WTC11 (cell line): ENCODE measurements at regions not wholly inside any gene's neighbourhood (a gene's known extent, or its start where the extent isn't known, plus 50 kb on each side); places are given as distances from the start of the nearest gene placed in this dataset.

Source experiments
- ATAC-seq: fragments of 200-7000 bp; cut with Tn5 transposase; 2 replicates; pipeline ENCODE4 v1.10.0; 2021; ENCODE audit warnings: mild to moderate bottlenecking, moderate library complexity
- CTCF ChIA-PET: fragments of 300-600 bp; sonication (Branson Sonifier 250); formaldehyde crosslinking; loops from one replicate; lab custom pipeline; 2021; ENCODE audit warnings: antibody characterized with exemption; lab: Charles Lee
- POLR2A ChIA-PET: fragments of 350-600 bp; sonication (Branson Sonifier 250); formaldehyde crosslinking; loops from one replicate; lab custom pipeline; 2021; ENCODE audit warnings: antibody characterized with exemption; lab: Charles Lee
- DNase-seq: peaks from one replicate; pipeline ENCODE4 v3.0.0; 2021; ENCODE audit warnings: low spot score
- H3K27ac Mint-ChIP-seq: 2 replicates; pipeline ENCODE4 v1.8.0; 2021; ENCODE audit warnings: mixed read lengths
- H3K27me3 Mint-ChIP-seq: 2 replicates; pipeline ENCODE4 v1.8.0; 2021; ENCODE audit warnings: low read depth, mild to moderate bottlenecking, moderate library complexity, mixed read lengths
- H3K36me3 Mint-ChIP-seq: 2 replicates; pipeline ENCODE4 v1.8.0; 2021; ENCODE audit warnings: mixed read lengths
- H3K4me1 Mint-ChIP-seq: 2 replicates; pipeline ENCODE4 v1.8.0; 2022; ENCODE audit warnings: mixed read lengths
- H3K4me3 Mint-ChIP-seq: 2 replicates; pipeline ENCODE4 v1.8.0; 2021; ENCODE audit warnings: mild to moderate bottlenecking, moderate library complexity, mixed read lengths
- H3K9me3 Mint-ChIP-seq: 2 replicates; pipeline ENCODE4 v1.8.0; 2021; ENCODE audit warnings: mixed read lengths
- ATF1 ChIP-seq: sonication (generic); formaldehyde crosslinking; IDR thresholded peaks from 2 replicates; pipeline ENCODE4 v1.8.1; 2023; ENCODE audit warnings: mild to moderate bottlenecking, moderate library complexity, missing genetic modification reagents
- ATF3 ChIP-seq: sonication (generic); formaldehyde crosslinking; conservative IDR thresholded peaks from 2 replicates; pipeline ENCODE4 v1.8.1; 2022; ENCODE audit warnings: mild to moderate bottlenecking, missing genetic modification reagents
- KAT7 ChIP-seq: sonication (generic); formaldehyde crosslinking; IDR thresholded peaks from 2 replicates; pipeline ENCODE4 v1.8.1; 2023; ENCODE audit warnings: missing genetic modification reagents, mild to moderate bottlenecking, borderline replicate concordance
- NFYB ChIP-seq: sonication (generic); formaldehyde crosslinking; conservative IDR thresholded peaks from 2 replicates; pipeline ENCODE4 v1.8.0; 2022; ENCODE audit warnings: low read depth, missing genetic modification reagents
- USF1 ChIP-seq: sonication (generic); formaldehyde crosslinking; IDR thresholded peaks from 2 replicates; pipeline ENCODE4 v1.8.0; 2022; ENCODE audit warnings: mild to moderate bottlenecking, missing genetic modification reagents
- ZBTB21 ChIP-seq: sonication (generic); formaldehyde crosslinking; IDR thresholded peaks from 2 replicates; pipeline ENCODE4 v1.8.1; 2023; ENCODE audit warnings: mild to moderate bottlenecking, missing genetic modification reagents, borderline replicate concordance
- ZNF121 ChIP-seq: sonication (generic); formaldehyde crosslinking; IDR thresholded peaks from 2 replicates; pipeline ENCODE4 v1.8.0; 2023; ENCODE audit warnings: missing genetic modification reagents
- ZNF138 ChIP-seq: sonication (generic); formaldehyde crosslinking; conservative IDR thresholded peaks from 2 replicates; pipeline ENCODE4 v1.8.1; 2022; ENCODE audit warnings: mild to moderate bottlenecking, moderate library complexity, missing genetic modification reagents
- ZNF396 ChIP-seq: fragments of 250-450 bp; sonication (Bioruptor Pico); IDR thresholded peaks from 2 replicates; pipeline ENCODE4 v1.8.0; 2021; ENCODE audit warnings: mild to moderate bottlenecking, moderate library complexity, borderline replicate concordance
- ZNF512 ChIP-seq: sonication (generic); formaldehyde crosslinking; IDR thresholded peaks from 2 replicates; pipeline ENCODE4 v1.8.1; 2022; ENCODE audit warnings: missing genetic modification reagents, borderline replicate concordance
- TF ChIP-seq, protein P1 (sequence below): sonication (generic); formaldehyde crosslinking; IDR thresholded peaks from 2 replicates; pipeline ENCODE4 v1.8.1; 2023; ENCODE audit warnings: mild to moderate bottlenecking, missing genetic modification reagents
- TF ChIP-seq, protein P2 (sequence below): sonication (generic); formaldehyde crosslinking; IDR thresholded peaks from 2 replicates; pipeline ENCODE4 v1.8.1; 2023; ENCODE audit warnings: mild to moderate bottlenecking, missing genetic modification reagents, moderate library complexity
- TF ChIP-seq, protein P3 (sequence below): fragments of 250-450 bp; sonication (Bioruptor Pico); IDR thresholded peaks from 2 replicates; pipeline ENCODE4 v1.9.0; 2021; ENCODE audit warnings: moderate library complexity, mild to moderate bottlenecking, inconsistent platforms, borderline replicate concordance
- TF ChIP-seq, protein P4 (sequence below): sonication (generic); formaldehyde crosslinking; IDR thresholded peaks from 2 replicates; pipeline ENCODE4 v1.8.0; 2022; ENCODE audit warnings: mild to moderate bottlenecking, missing genetic modification reagents
- TF ChIP-seq, protein P5 (sequence below): sonication (generic); formaldehyde crosslinking; IDR thresholded peaks from 2 replicates; pipeline ENCODE4 v1.8.1; 2023; ENCODE audit warnings: mild to moderate bottlenecking, moderate library complexity, missing genetic modification reagents

DNA sequence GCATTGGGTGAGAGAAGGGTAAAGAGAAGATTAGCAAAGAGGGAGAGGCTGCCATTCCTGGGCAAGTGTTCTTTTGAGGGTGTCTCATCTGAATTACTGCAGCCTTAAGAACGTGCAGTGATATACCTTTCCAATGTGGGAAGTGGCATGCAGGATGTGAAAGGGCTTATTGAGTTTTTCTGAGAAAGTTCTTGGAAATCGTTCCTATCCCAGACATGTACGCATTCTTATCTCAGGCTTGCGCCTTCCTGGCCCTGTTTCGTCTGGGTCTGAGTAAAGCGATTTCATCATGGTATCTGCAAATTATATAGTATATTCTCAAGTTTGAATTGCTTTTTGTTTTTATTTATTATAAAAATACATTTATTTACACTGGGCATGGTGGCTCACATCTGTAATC lies 699.8 kb downstream of the TRAM1L1 start:
- 0 out of 2 replicates have a peak, but pooled peaks cover 5% of the 10 kb centered on the region for H3K4me1 Mint-ChIP-seq
- no peak for ATAC-seq
- H3K27ac Mint-ChIP-seq, result no peak overlapping the region
- CTCF ChIA-PET, result no interaction called here
- POLR2A ChIA-PET, result no interaction called here
- no peaks in the 10 kb centered on the region for H3K27me3 Mint-ChIP-seq
- TF ChIP-seq KAT7 (CRISPR knock-in tag) (no peak), ZNF138 (CRISPR knock-in tag) (no peak), ZBTB21 (no peak)
- TF ChIP-seq, all 79 proteins: peak for 0
- H3K4me3 Mint-ChIP-seq, result no peak overlapping the region
- peaks cover 4% of the 10 kb centered on the region; the same call in 1 of the 2 replicates for H3K9me3 Mint-ChIP-seq
- no peak for DNase-seq
- no peaks in the 10 kb centered on the region for H3K36me3 Mint-ChIP-seq

DNA sequence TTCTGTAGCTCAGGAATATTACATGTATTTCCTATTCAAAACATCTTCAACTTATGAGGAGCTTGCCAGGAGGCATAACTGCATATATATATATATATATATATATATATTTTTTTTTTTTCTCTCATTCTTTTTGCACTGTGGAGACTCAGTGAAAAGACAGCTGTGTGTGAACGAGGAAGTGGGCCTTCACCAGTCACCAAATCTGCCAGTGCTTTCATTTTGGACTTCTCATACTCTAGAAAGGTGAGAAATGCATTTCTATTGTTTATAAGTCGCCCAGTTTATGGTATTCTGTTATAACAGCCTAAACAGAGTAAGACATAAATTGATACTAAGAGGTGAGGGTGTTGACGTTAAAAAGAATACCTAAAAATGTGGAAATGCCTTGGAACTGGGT lies 710.6 kb downstream of the TRAM1L1 start:
- H3K4me3 Mint-ChIP-seq, result no peak overlapping the region
- no peaks in the 10 kb centered on the region for H3K27me3 Mint-ChIP-seq
- ATAC-seq, result no peak
- no peaks in the 10 kb centered on the region for H3K36me3 Mint-ChIP-seq
- H3K9me3 Mint-ChIP-seq, result peaks cover 6% of the 10 kb centered on the region
- ChIA-PET CTCF (no interaction called here), POLR2A (interaction anchor here (0.6 kb wide), 1 partner anchor 25 kb away, joined by 5 read pairs; no protein-coding TSS in a partner anchor)
- no peak for DNase-seq
- no peak overlapping the region for H3K27ac Mint-ChIP-seq
- no peaks in the 10 kb centered on the region for H3K4me1 Mint-ChIP-seq
- TF ChIP-seq NFYB (CRISPR knock-in tag), result no peak
- TF ChIP-seq USF1 (CRISPR knock-in tag), result no peak
- TF ChIP-seq, protein P1, sequence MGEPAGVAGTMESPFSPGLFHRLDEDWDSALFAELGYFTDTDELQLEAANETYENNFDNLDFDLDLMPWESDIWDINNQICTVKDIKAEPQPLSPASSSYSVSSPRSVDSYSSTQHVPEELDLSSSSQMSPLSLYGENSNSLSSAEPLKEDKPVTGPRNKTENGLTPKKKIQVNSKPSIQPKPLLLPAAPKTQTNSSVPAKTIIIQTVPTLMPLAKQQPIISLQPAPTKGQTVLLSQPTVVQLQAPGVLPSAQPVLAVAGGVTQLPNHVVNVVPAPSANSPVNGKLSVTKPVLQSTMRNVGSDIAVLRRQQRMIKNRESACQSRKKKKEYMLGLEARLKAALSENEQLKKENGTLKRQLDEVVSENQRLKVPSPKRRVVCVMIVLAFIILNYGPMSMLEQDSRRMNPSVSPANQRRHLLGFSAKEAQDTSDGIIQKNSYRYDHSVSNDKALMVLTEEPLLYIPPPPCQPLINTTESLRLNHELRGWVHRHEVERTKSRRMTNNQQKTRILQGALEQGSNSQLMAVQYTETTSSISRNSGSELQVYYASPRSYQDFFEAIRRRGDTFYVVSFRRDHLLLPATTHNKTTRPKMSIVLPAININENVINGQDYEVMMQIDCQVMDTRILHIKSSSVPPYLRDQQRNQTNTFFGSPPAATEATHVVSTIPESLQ (CRISPR knock-in tag), result no peak
- TF ChIP-seq, protein P2, sequence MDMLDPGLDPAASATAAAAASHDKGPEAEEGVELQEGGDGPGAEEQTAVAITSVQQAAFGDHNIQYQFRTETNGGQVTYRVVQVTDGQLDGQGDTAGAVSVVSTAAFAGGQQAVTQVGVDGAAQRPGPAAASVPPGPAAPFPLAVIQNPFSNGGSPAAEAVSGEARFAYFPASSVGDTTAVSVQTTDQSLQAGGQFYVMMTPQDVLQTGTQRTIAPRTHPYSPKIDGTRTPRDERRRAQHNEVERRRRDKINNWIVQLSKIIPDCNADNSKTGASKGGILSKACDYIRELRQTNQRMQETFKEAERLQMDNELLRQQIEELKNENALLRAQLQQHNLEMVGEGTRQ (CRISPR knock-in tag), result no peak
- TF ChIP-seq, protein P3, sequence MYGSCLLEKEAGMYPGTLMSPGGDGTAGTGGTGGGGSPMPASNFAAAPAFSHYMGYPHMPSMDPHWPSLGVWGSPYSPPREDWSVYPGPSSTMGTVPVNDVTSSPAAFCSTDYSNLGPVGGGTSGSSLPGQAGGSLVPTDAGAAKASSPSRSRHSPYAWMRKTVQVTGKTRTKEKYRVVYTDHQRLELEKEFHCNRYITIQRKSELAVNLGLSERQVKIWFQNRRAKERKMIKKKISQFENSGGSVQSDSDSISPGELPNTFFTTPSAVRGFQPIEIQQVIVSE (CRISPR knock-in tag), result no peak
- no peak for TF ChIP-seq ZNF512 (CRISPR knock-in tag)
- TF ChIP-seq ATF3 (CRISPR knock-in tag), result no peak
- TF ChIP-seq ATF1 (CRISPR knock-in tag), result no peak
- TF ChIP-seq ZNF121 (CRISPR knock-in tag), result no peak
- no peak for TF ChIP-seq ZNF396
- TF ChIP-seq, protein P4, sequence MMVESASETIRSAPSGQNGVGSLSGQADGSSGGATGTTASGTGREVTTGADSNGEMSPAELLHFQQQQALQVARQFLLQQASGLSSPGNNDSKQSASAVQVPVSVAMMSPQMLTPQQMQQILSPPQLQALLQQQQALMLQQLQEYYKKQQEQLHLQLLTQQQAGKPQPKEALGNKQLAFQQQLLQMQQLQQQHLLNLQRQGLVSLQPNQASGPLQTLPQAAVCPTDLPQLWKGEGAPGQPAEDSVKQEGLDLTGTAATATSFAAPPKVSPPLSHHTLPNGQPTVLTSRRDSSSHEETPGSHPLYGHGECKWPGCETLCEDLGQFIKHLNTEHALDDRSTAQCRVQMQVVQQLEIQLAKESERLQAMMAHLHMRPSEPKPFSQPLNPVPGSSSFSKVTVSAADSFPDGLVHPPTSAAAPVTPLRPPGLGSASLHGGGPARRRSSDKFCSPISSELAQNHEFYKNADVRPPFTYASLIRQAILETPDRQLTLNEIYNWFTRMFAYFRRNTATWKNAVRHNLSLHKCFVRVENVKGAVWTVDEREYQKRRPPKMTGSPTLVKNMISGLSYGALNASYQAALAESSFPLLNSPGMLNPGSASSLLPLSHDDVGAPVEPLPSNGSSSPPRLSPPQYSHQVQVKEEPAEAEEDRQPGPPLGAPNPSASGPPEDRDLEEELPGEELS (CRISPR knock-in tag), result no peak
- TF ChIP-seq, protein P5, sequence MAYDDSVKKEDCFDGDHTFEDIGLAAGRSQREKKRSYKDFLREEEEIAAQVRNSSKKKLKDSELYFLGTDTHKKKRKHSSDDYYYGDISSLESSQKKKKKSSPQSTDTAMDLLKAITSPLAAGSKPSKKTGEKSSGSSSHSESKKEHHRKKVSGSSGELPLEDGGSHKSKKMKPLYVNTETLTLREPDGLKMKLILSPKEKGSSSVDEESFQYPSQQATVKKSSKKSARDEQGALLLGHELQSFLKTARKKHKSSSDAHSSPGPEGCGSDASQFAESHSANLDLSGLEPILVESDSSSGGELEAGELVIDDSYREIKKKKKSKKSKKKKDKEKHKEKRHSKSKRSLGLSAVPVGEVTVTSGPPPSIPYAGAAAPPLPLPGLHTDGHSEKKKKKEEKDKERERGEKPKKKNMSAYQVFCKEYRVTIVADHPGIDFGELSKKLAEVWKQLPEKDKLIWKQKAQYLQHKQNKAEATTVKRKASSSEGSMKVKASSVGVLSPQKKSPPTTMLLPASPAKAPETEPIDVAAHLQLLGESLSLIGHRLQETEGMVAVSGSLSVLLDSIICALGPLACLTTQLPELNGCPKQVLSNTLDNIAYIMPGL (CRISPR knock-in tag), result no peak
- TF ChIP-seq, all 79 proteins: peak for 0
